IMR-90 (cell line): ENCODE measurements at regions not wholly inside any gene's neighbourhood (a gene's known extent, or its start where the extent isn't known, plus 50 kb on each side); places are given as distances from the start of the nearest gene placed in this dataset.

Source experiments
- ATAC-seq: fragments of 200-7000 bp; cut with Tn5 transposase; 2 replicates; pipeline ENCODE4 v1.9.1; 2020; ENCODE audit warnings: low read depth, mild to moderate bottlenecking, moderate library complexity
- BruUV-seq: library from RNA; stranded (reverse); fragments of 400-500 nt; replicated peaks from 2 replicates; lab custom pipeline; 2021; lab: Mats Ljungman, UMichigan
- CTCF ChIA-PET: fragments of 300-600 bp; formaldehyde crosslinking; extraction: SDS; loops from one replicate; lab custom pipeline; 2021; ENCODE audit warnings: antibody characterized with exemption; lab: Yijun Ruan, JAX
- POLR2A ChIA-PET: fragments of 300-600 bp; sonication (Branson Sonifier 250); formaldehyde crosslinking; loops from one replicate; lab custom pipeline; 2022; ENCODE audit warnings: antibody characterized with exemption; ENCODE audit not compliant: unreplicated experiment; lab: Charles Lee
- DNase-seq: peaks from one replicate; pipeline ENCODE4 v3.0.0; 2013
- H2AFZ ChIP-seq: replicated peaks from 2 replicates; pipeline ENCODE3; 2013; ENCODE audit warnings: low read length, mild to moderate bottlenecking; ENCODE audit not compliant: poor library complexity
- H2AK5ac ChIP-seq: 2 replicates; pipeline ENCODE4 v1.6.1; 2013; ENCODE audit warnings: low read depth, low read length, inconsistent platforms
- H2AK9ac ChIP-seq: replicated peaks from 2 replicates; pipeline ENCODE3; 2013; ENCODE audit warnings: mild to moderate bottlenecking, low read depth, low read length, moderate library complexity; ENCODE audit not compliant: poor library complexity
- H2BK120ac ChIP-seq: 2 replicates; pipeline ENCODE4 v1.6.1; 2013; ENCODE audit warnings: low read depth, low read length, inconsistent platforms
- H2BK15ac ChIP-seq: 3 replicates; pipeline ENCODE4 v1.6.1; 2013; ENCODE audit warnings: low read depth, low read length, inconsistent platforms
- H2BK20ac ChIP-seq: 2 replicates; pipeline ENCODE4 v1.6.1; 2013; ENCODE audit warnings: low read depth, mild to moderate bottlenecking, inconsistent platforms, low read length, moderate library complexity
- H2BK5ac ChIP-seq: 2 replicates; pipeline ENCODE4 v1.6.1; 2013; ENCODE audit warnings: mild to moderate bottlenecking, low read depth, low read length, inconsistent platforms; ENCODE audit not compliant: poor library complexity, severe bottlenecking
- H3K14ac ChIP-seq: replicated peaks from 2 replicates; pipeline ENCODE4 v1.6.1; 2013; ENCODE audit warnings: low read depth, low read length, inconsistent platforms
- H3K18ac ChIP-seq: 2 replicates; pipeline ENCODE4 v1.6.1; 2013; ENCODE audit warnings: low read depth, low read length, control low read depth
- H3K23ac ChIP-seq: 2 replicates; pipeline ENCODE4 v1.6.1; 2013; ENCODE audit warnings: low read depth, low read length, inconsistent platforms
- H3K27ac ChIP-seq: 2 replicates; pipeline ENCODE4 v1.5.1; 2013; ENCODE audit warnings: mild to moderate bottlenecking, control low read depth, low read length; ENCODE audit not compliant: insufficient read depth
- H3K27me3 ChIP-seq: 2 replicates; pipeline ENCODE4 v1.6.1; 2013; ENCODE audit warnings: low read length; ENCODE audit not compliant: control insufficient read depth, insufficient read depth
- H3K36me3 ChIP-seq: 2 replicates; pipeline ENCODE4 v1.6.1; 2013; ENCODE audit warnings: low read length, mixed read lengths; ENCODE audit not compliant: control insufficient read depth, insufficient read depth
- H3K4ac ChIP-seq: 2 replicates; pipeline ENCODE4 v1.6.1; 2013; ENCODE audit warnings: low read depth, low read length, inconsistent platforms
- H3K4me1 ChIP-seq: 2 replicates; pipeline ENCODE4 v1.6.1; 2013; ENCODE audit warnings: low read length, mixed read lengths; ENCODE audit not compliant: control insufficient read depth, insufficient read depth
- H3K4me2 ChIP-seq: 2 replicates; pipeline ENCODE4 v1.6.1; 2013; ENCODE audit warnings: low read depth, mild to moderate bottlenecking, control low read depth, low read length, moderate library complexity
- H3K4me3 ChIP-seq: 2 replicates; pipeline ENCODE4 v1.5.1; 2013; ENCODE audit warnings: low read depth, mild to moderate bottlenecking, control low read depth, low read length, moderate library complexity; ENCODE audit not compliant: insufficient read depth
- H3K56ac ChIP-seq: 2 replicates; pipeline ENCODE4 v1.6.1; 2013; ENCODE audit warnings: low read length, inconsistent platforms; ENCODE audit not compliant: insufficient read depth; ENCODE audit errors: extremely low read depth
- H3K79me1 ChIP-seq, 2 experiments: 2 replicates each; pipeline ENCODE4 v1.6.1; 2013; ENCODE audit warnings: low read length in 2 of 2, inconsistent platforms in 1 of 2, low read depth in 1 of 2
- H3K9ac ChIP-seq: 2 replicates; pipeline ENCODE4 v1.6.1; 2013; ENCODE audit warnings: low read depth, low read length, control low read depth
- H3K9me1 ChIP-seq: 2 replicates; pipeline ENCODE4 v1.6.1; 2013; ENCODE audit warnings: low read length, inconsistent platforms; ENCODE audit not compliant: insufficient read depth
- H3K9me3 ChIP-seq: 2 replicates; pipeline ENCODE4 v1.6.1; 2013; ENCODE audit warnings: low read length; ENCODE audit not compliant: control insufficient read depth, insufficient read depth
- H4K20me1 ChIP-seq: 2 replicates; pipeline ENCODE4 v1.6.1; 2013; ENCODE audit warnings: low read length, inconsistent platforms; ENCODE audit not compliant: insufficient read depth
- H4K5ac ChIP-seq: 2 replicates; pipeline ENCODE4 v1.6.1; 2013; ENCODE audit warnings: mild to moderate bottlenecking, low read depth, low read length, control low read depth
- H4K8ac ChIP-seq, 2 experiments: 2 replicates each; pipeline ENCODE4 v1.6.1; 2013; ENCODE audit warnings: low read depth in 2 of 2, low read length in 2 of 2, control low read depth in 1 of 2, inconsistent platforms in 1 of 2
- H4K91ac ChIP-seq: 2 replicates; pipeline ENCODE4 v1.6.1; 2013; ENCODE audit warnings: low read depth, low read length, inconsistent platforms; ENCODE audit not compliant: insufficient read depth
- CEBPB ChIP-seq: IDR thresholded peaks from 2 replicates; pipeline ENCODE4 v1.6.1; 2012; ENCODE audit warnings: low read depth, low read length, improper control_type of control experiment
- MAZ ChIP-seq: IDR thresholded peaks from 2 replicates; pipeline ENCODE4 v1.6.1; 2012; ENCODE audit warnings: low read depth, mild to moderate bottlenecking, low read length, improper control_type of control experiment, moderate library complexity, borderline replicate concordance
- NFE2L2 ChIP-seq: fragments of 150-350 bp; IDR thresholded peaks from 2 replicates; pipeline ENCODE4 v1.6.1; 2016; ENCODE audit warnings: low read depth, mild to moderate bottlenecking, low read length
- WGBS, 2 experiments: methylation state at CpG; one replicate each; pipeline versions ENCODE4 v1.1.5 to v1.1.7; 2013; ENCODE audit warnings: missing lambda C conversion rate in 2 of 2; ENCODE audit not compliant: insufficient read length in 1 of 2; ENCODE audit errors: extremely low coverage in 2 of 2; 5-methylcytosine and 5-hydroxymethylcytosine counted together
- dilution Hi-C: fragments of 300-500 bp; cut with HindIII; formaldehyde crosslinking; loops from one replicate; pipeline ENCODE4 v1.14.3; 2018; ENCODE audit warnings: low sequenced_read_pairs; ENCODE audit not compliant: unreplicated experiment
- in situ Hi-C: fragments of 300-500 bp; cut with MboI; formaldehyde crosslinking; loops from 3 replicates; pipeline ENCODE4 v1.14.3; 2019; ENCODE audit warnings: low sequenced_read_pairs, inconsistent platforms, mixed read lengths
- intact Hi-C: fragments of 100-400 bp; cut with micrococcal nuclease; formaldehyde crosslinking; loops from 2 replicates; pipeline ENCODE4 v1.10.0; 2022

DNA sequence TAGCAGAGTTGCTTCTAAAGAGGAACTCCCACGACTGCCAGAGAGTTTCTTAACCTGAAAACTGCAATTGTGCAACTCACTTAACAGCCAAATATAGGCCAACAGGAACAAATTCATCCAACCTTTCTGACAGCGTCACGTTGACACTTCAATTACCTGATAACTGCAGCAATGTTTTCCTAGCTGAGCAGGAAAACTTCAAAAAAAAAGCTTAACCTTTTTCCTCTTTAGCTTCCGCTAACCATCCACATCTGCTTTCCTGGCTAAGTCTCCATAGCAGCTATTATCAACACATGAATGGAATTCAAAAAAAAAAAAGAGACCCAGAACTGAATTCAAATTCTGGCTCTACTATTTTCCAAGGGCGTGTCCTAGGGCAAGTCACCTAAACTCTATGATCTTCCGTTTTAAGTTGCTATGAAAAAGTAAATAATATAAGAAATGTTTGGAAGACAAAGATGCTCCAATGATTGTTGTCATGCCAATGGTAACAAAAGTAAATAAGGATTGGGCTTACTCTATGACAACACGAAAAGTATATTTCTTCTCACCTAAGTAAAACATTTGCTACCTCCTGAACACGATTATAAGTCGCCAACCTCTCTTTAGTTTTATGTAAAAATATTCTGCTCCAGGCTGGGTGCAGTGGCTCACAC, 524.6 kb upstream of the JARID2 start:
- H2BK15ac ChIP-seq, result 0 out of 3 replicates have a peak overlapping the region, but pooled peaks have one; percentile 30
- H2BK120ac ChIP-seq, result peak overlapping the region; percentile 32; the same call in 1 of the 2 replicates
- no peaks in the 10 kb centered on the region for H3K79me1 ChIP-seq
- ATAC-seq (no peak), DNase-seq (peak; percentile 49)
- in situ Hi-C loops, result no loop called here
- H3K4me3 ChIP-seq, result no peak overlapping the region
- no TSS peak for BruUV-seq
- H3K4ac ChIP-seq, result no peak overlapping the region
- peak; percentile 86 for TF ChIP-seq CEBPB
- no peak for TF ChIP-seq NFE2L2
- TF ChIP-seq MAZ, result no peak
- no peak overlapping the region for H2BK20ac ChIP-seq
- POLR2A ChIA-PET, result no interaction called here
- H3K4me1 ChIP-seq, result peaks cover 2% of the 10 kb centered on the region; the same call in 1 of the 2 replicates
- intact Hi-C loops, result no loop called here
- no peaks in the 10 kb centered on the region for H3K27me3 ChIP-seq
- no peak overlapping the region for H4K5ac ChIP-seq
- H4K8ac ChIP-seq, result no peak overlapping the region; a peak in 1 of 4 replicates
- H4K91ac ChIP-seq, result no peak overlapping the region
- H2AK5ac ChIP-seq, result no peak overlapping the region
- H3K9me3 ChIP-seq, result no peaks in the 10 kb centered on the region
- H3K27ac ChIP-seq, result no peak overlapping the region
- dilution Hi-C loops, result no loop called here
- no peaks in the 10 kb centered on the region for H3K9me1 ChIP-seq
- CTCF ChIA-PET, result interaction anchor here (0.6 kb wide), 2 partner anchors 10 to 138 kb away, joined by 3 to 6 read pairs; no protein-coding TSS in a partner anchor
- H2BK5ac ChIP-seq, result no peak overlapping the region
- no peak overlapping the region for H3K4me2 ChIP-seq
- H3K23ac ChIP-seq, result no peak overlapping the region
- no peak overlapping the region for H2AFZ ChIP-seq
- no peak overlapping the region for H3K9ac ChIP-seq
- WGBS, 2 experiments, result no CpG with 5 or more reads among the region's 9 CpGs
- no peak overlapping the region for H3K56ac ChIP-seq
- H3K36me3 ChIP-seq, result no peaks in the 10 kb centered on the region
- H3K18ac ChIP-seq, result no peak overlapping the region
- no peak overlapping the region for H3K14ac ChIP-seq
- no peaks in the 10 kb centered on the region for H4K20me1 ChIP-seq
- no peak overlapping the region for H2AK9ac ChIP-seq
